ENCODE measurements at regions not wholly inside any gene's neighbourhood (a gene's known extent, or its start where the extent isn't known, plus 50 kb on each side); places are given as distances from the start of the nearest gene placed in this dataset.

- DNase-seq: no peak
Observed at GRCh38 chr18:68462148-68462547, 252.8 kb downstream of the TMX3 start.

- no peak for DNase-seq
Observed at GRCh38 chr18:68461481-68462018, 253.4 kb downstream of the TMX3 start.

GRCh38 chr18:68459968-68460367 is 254.9 kb downstream of the TMX3 start:
- DNase-seq: no peak

GRCh38 chr18:68456985-68457384 is 257.9 kb downstream of the TMX3 start:
- DNase-seq: no peak

- no peak for DNase-seq
Observed at GRCh38 chr18:68455229-68455603, 259.7 kb downstream of the TMX3 start.

GRCh38 chr18:68454511-68455228 is 260.2 kb downstream of the TMX3 start:
- DNase-seq: no peak

- DNase-seq: no peak
Observed at GRCh38 chr18:68449292-68449691, 265.6 kb downstream of the TMX3 start.

- DNase-seq: no peak
Observed at GRCh38 chr18:68448736-68449135, 266.2 kb downstream of the TMX3 start.

- DNase-seq: no peak
Observed at GRCh38 chr18:68447286-68447685, 267.6 kb downstream of the TMX3 start.

- DNase-seq: no peak
Observed at GRCh38 chr18:68445668-68446426, 269.1 kb downstream of the TMX3 start.

GRCh38 chr18:68445136-68445535 is 269.8 kb downstream of the TMX3 start:
- DNase-seq: no peak

GRCh38 chr18:68441241-68441640 is 273.7 kb downstream of the TMX3 start:
- DNase-seq: no peak

GRCh38 chr18:68440433-68440832 is 274.5 kb downstream of the TMX3 start:
- no peak for DNase-seq

- no peak for DNase-seq
Observed at GRCh38 chr18:68439642-68440041, 275.3 kb downstream of the TMX3 start.

- DNase-seq: no peak
Observed at GRCh38 chr18:68438983-68439382, 275.9 kb downstream of the TMX3 start.

GRCh38 chr18:68438536-68438935 is 276.4 kb downstream of the TMX3 start:
- DNase-seq: no peak

GRCh38 chr18:68436485-68436884 is 278.4 kb downstream of the TMX3 start:
- no peak for DNase-seq

GRCh38 chr18:68435581-68435980 is 279.3 kb downstream of the TMX3 start:
- DNase-seq: no peak

GRCh38 chr18:68431922-68432198 is 283.0 kb downstream of the TMX3 start:
- no peak for DNase-seq

- DNase-seq: no peak
Observed at GRCh38 chr18:68431111-68431921, 283.6 kb downstream of the TMX3 start.

- no peak for DNase-seq
Observed at GRCh38 chr18:68429841-68430240, 285.1 kb downstream of the TMX3 start.

GRCh38 chr18:68429111-68429510 is 285.8 kb downstream of the TMX3 start:
- DNase-seq: no peak

GRCh38 chr18:68428661-68429060 is 286.2 kb downstream of the TMX3 start:
- no peak for DNase-seq

GRCh38 chr18:68427951-68428401 is 286.9 kb downstream of the TMX3 start:
- no peak for DNase-seq

Measured in hematopoietic multipotent progenitor cell treated with erythropoietin and hydrocortisone succinate and interleukin-3 and kit ligand, for 8 days (in vitro differentiated cells).